COLO668 (cell line): ENCODE measurements at regions not wholly inside any gene's neighbourhood (a gene's known extent, or its start where the extent isn't known, plus 50 kb on each side); places are given as distances from the start of the nearest gene placed in this dataset.
"Not testable (repeated sequence)": the region's sequence is repeated elsewhere in the genome, so short reads cannot be mapped to it uniquely, and the experiment has no call there.

Source experiments
- DNase-seq: peaks from one replicate; lab custom pipeline; 2025; ENCODE audit not compliant: unreplicated experiment; lab: John Stamatoyannopoulos, UW

GRCh38 chr4:59583845-59584568 is 1616.1 kb upstream of the ADGRL3 start:
- DNase-seq: no peak

DNA sequence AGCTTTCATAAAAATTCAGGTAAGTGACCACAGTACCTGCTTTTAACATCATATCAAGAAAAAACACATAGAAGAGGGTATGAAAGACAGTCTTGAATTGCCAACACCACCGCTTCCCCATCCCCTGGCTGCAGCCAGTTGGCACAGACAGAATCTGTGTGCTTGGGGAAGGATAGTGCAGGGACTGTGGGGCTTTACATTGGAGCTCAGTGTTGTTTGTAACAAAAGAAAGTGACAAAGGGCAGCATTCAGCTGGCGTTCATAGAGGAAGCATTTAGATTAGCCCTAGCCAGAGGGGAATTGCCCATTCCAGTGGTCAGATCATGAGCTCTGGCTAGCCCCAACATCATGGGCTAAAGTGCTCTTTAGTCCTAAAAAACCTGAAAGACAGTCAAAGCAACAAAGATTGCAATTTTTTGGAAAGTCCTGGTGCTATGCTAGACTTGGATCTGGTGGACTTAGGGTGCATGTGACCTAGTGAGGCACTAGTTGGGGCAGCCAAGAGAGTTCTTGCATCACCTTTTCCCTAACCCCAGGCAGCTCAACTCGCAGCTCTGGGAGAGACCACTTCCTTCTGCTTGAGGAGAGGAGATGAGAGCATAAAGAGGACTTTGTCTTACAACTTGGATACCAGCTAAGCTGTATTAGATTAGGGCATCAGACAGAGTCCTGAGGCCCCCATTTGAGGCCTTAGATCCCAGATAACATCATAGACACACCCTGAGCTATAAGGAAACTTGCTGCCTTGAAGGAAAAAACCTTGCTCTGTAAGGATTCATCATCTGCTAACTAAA is 1602.4 kb upstream of the ADGRL3 start:
- no peak for DNase-seq

- no peak for DNase-seq
Measured at GRCh38 chr4:59598330-59598618, 1601.9 kb upstream of the ADGRL3 start.

- no peak for DNase-seq
Measured at GRCh38 chr4:59608466-59608865, 1591.7 kb upstream of the ADGRL3 start.

GRCh38 chr4:59612235-59612634 is 1587.9 kb upstream of the ADGRL3 start:
- no peak for DNase-seq

DNA sequence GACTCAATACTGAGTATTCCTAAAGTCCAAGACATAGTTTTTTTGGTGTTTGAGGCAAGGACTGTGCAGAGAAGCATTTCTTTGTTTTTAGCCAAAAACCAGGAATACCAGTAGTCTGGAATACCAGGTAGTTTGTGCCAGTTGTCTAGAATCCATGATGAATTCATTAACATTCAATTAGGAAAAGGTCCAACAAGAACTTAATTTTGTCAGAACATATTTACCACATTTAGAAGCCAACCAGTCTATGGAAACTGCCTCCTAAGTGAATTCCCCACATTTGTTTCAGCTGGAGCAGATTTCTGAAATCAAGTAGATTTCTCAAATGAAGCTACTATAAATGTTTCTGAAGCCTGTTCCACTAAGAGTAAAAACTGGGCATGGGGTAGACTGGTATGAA is 1584.8 kb upstream of the ADGRL3 start:
- DNase-seq: no peak

- no peak for DNase-seq
Measured at GRCh38 chr4:59629348-59629747, 1570.8 kb upstream of the ADGRL3 start.

- no peak for DNase-seq
Measured at GRCh38 chr4:59630235-59630634, 1569.9 kb upstream of the ADGRL3 start.

- DNase-seq: no peak
Measured at GRCh38 chr4:59630922-59631321, 1569.2 kb upstream of the ADGRL3 start.

DNA sequence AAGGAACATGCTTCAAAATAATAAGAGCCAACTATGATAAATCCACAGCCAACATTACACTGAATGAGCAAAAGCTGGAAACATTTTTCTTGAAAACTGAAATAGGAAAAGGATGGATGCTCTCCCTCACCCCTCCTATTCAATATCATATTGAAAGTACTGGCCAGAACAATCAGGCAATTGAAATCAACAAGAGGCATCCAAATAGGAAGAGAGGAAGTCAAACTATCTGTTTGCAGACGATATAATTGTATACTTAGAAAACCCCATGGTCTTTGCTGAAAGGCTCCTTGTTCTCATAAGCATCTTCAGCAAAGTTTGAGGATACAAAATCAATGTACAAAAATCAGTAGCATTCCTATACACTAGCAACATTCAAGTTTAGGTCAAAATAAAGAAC is 1562.5 kb upstream of the ADGRL3 start:
- DNase-seq: no peak

GRCh38 chr4:59643682-59644081 is 1556.4 kb upstream of the ADGRL3 start:
- DNase-seq: no peak

DNA sequence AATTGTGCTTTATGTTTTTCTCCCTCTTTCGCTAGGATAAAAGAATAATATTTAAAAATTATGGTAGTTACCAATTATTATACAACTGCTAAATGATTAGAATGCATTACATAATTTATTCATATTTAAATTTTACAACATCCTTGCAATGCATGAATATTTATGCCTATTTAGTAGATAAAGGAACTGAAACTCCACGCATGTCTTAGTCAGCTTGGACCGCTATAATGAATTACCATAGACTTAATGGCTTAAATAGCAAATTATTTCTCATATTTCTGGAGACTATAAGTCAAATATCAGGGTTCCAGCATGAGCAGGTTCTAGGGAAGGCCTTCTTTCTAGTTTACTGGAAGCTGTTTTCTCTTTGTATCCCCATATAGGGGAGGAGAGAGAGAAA is 1555.4 kb upstream of the ADGRL3 start:
- no peak for DNase-seq

DNA sequence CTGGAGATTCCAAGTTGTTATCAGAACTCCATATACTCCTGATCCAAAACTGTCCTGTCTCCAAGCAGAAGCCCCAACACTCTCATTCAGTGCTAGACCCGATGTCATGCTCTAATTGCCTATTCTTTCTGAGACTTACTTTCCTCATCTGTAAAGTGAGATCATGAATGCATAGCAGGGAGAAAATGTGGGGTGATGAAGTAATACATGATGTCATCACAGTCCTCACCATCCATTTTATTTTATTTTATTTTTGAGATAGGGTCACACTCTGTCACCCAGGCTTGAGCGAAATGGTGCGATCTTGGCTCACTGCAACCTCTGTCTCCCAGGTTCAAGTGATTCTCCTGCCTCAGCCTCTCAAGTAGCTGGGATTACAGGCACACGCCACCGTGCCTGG is 1554.0 kb upstream of the ADGRL3 start:
- no peak for DNase-seq

GRCh38 chr4:59647011-59647410 is 1553.1 kb upstream of the ADGRL3 start:
- no peak for DNase-seq

- DNase-seq: no peak
Measured at GRCh38 chr4:59647500-59647899, 1552.6 kb upstream of the ADGRL3 start.

GRCh38 chr4:59650861-59651260 is 1549.3 kb upstream of the ADGRL3 start:
- no peak for DNase-seq

GRCh38 chr4:59655996-59656395 is 1544.1 kb upstream of the ADGRL3 start:
- DNase-seq: no peak

DNA sequence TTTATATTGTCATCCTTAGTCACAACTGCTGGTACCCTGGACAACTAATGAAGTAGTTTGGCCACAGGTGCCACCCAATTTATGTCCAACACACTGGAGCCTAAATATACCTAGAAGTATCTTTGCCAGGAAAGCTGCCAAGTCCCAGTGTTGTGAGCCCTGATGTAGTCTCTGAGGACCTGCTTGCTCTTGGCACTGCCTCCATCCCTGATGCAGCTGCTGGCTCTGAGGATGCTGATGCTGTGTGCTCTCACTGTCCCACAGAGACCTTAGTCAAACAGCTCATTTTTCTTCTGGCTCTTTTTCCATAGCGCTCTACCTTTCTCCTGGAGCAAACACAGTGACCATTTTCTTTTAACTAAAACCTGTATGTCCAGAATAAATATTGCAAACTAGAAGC is 1535.4 kb upstream of the ADGRL3 start:
- DNase-seq: no peak

DNA sequence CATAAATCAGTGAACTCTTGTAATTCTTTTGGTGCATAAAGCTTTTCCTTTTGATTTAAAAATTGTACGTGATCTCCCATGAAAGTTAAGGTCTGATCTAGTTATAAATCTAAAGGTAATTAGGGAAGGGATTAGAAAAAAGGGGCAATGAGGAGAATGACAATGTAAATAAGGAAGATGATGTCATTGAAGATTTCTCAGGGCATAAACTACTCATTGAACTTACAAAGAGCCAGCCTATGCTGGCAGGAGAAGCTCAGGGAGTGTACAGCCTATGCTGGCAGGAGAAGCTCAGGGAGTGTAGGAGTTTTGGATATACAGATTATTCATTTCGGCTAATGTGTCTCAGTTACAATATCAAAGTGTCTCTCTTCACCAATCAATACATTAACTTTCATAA is 1533.5 kb upstream of the ADGRL3 start:
- DNase-seq: no peak

GRCh38 chr4:59671037-59671436 is 1529.1 kb upstream of the ADGRL3 start:
- DNase-seq: no peak

DNA sequence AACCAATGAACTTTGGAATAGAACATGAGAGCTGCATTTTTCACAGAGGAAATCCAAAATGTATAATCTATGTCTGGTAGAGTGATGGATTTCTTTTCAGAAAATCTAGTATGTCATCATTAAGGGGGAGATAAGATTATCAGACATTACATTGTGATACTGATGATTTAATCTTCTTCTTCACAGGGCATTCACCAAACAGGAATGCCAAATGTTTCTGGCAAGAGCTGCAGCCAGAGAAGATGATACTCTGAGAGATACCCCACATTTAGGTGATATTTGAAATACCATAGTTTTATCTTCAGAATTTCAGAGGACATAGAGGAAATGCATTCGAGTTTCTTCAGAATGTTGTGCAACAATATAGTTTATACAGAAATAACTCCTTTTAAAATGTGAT is 1523.7 kb upstream of the ADGRL3 start:
- DNase-seq: no peak

DNA sequence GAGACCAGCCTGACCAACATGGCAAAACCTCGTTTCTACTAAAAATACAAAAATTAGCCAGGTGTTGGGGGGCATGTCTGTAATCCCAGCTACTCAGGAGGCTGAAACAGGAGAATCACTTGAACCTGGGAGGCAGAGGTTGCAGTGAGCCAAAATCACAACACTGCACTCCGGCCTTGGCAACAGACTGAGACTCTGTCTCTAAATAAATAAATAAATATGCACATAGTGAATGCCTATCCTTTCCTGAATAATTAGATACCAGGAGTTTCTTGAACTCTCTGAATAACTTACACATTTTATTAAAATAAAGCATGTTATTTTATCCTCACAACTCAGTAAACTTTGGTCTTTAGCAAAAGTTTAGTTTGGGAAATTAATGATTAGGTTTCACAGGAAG is 1523.1 kb upstream of the ADGRL3 start:
- DNase-seq: not testable (repeated sequence)

- no peak for DNase-seq
Measured at GRCh38 chr4:59685626-59686025, 1514.5 kb upstream of the ADGRL3 start.
